ENCODE measurements at regions not wholly inside any gene's neighbourhood (a gene's known extent, or its start where the extent isn't known, plus 50 kb on each side); places are given as distances from the start of the nearest gene placed in this dataset.

DNA sequence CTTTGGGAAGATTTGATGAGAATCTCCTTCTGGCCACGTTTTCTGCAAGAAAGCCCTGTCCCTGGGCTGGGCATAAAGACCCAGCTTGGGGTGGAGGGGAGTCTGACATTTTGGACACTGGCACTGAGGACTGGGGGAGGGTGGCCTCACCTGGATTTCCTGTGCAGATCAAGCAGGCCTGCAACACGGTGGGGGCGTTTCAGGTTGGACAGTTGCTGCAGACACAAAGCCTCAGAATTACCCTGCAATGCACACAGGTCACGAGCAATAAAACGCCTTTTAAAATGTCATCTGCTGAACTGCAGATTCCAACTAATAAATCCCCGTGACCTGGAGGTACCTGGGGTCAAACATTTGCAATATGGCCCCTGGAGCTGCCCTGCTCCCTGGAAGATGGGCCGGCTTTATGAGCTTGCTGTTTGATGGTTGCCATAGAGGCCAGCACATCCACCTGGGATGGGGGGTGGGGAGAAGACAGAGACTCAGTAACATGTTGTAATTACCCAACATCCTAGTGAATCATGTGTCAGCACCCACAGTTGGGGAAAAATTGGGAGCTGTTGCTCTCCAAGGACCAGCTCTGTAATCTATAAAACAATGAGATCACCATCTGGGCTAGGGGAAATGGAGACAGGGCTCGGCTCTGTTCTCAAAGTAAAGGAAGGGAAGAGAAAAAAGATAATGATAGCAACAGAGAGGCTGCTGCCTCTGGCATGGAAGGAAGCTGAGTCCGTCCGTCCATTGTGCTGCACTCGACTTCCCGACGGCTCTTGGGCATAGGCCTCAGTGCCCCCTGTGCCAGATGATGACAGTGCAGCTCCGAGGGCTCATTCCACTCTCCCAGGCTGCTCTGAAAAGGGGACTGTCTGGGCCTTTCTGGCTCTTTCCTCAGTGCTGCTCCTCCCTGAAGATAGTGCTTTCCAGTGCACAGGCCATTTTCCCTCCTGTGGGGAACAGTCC lies 340.3 kb downstream of the CYRIA start:
- Histone ChIP-seq H3K27me3 (ENCODE audit: control insufficient read depth in 4 of 4, insufficient read depth in 4 of 4, low read length in 3 of 4) (no peaks in the 10 kb centered on the region), H3K27ac (ENCODE audit: low read depth in 1 of 2, low read length in 2 of 2) (no peak overlapping the region), H3K4me1 (ENCODE audit: control insufficient read depth in 4 of 4, insufficient read depth in 4 of 4, low read length in 3 of 4) (no peaks in the 10 kb centered on the region), H3K4me3 (ENCODE audit: low read depth in 1 of 3, low read length in 3 of 3) (no peak overlapping the region), H3K9ac (ENCODE audit: low read depth in 1 of 2, low read length in 2 of 2) (no peak overlapping the region), H3K9me3 (ENCODE audit: control insufficient read depth in 4 of 4, low read length in 3 of 4) (no peaks in the 10 kb centered on the region), H3K36me3 (ENCODE audit: control insufficient read depth in 4 of 4, insufficient read depth in 3 of 4, low read depth in 1 of 4, low read length in 3 of 4) (no peaks in the 10 kb centered on the region)
- WGBS: 78% methylated on average over 14 of the region's 14 CpGs
- no peak for DNase-seq (ENCODE audit: low spot score)
- TF ChIP-seq NR2F2 (IDR thresholded peaks at IDR 0.05): no peak
- no peak for TF ChIP-seq SP1 (IDR thresholded peaks at IDR 0.05)
- no peak for TF ChIP-seq HNF4G (IDR thresholded peaks at IDR 0.05)
- no peak for TF ChIP-seq EGR1 (IDR thresholded peaks at IDR 0.05; ENCODE audit: low read depth in 2 of 2)
- no peak for TF ChIP-seq TAF1 (conservative IDR thresholded peaks at IDR 0.05)
- TF ChIP-seq, protein P1, sequence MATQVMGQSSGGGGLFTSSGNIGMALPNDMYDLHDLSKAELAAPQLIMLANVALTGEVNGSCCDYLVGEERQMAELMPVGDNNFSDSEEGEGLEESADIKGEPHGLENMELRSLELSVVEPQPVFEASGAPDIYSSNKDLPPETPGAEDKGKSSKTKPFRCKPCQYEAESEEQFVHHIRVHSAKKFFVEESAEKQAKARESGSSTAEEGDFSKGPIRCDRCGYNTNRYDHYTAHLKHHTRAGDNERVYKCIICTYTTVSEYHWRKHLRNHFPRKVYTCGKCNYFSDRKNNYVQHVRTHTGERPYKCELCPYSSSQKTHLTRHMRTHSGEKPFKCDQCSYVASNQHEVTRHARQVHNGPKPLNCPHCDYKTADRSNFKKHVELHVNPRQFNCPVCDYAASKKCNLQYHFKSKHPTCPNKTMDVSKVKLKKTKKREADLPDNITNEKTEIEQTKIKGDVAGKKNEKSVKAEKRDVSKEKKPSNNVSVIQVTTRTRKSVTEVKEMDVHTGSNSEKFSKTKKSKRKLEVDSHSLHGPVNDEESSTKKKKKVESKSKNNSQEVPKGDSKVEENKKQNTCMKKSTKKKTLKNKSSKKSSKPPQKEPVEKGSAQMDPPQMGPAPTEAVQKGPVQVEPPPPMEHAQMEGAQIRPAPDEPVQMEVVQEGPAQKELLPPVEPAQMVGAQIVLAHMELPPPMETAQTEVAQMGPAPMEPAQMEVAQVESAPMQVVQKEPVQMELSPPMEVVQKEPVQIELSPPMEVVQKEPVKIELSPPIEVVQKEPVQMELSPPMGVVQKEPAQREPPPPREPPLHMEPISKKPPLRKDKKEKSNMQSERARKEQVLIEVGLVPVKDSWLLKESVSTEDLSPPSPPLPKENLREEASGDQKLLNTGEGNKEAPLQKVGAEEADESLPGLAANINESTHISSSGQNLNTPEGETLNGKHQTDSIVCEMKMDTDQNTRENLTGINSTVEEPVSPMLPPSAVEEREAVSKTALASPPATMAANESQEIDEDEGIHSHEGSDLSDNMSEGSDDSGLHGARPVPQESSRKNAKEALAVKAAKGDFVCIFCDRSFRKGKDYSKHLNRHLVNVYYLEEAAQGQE (IDR thresholded peaks at IDR 0.05): no peak
- no peak for TF ChIP-seq RXRA (IDR thresholded peaks at IDR 0.05)

GRCh38 chr2:16324544-16324937 lies 341.1 kb downstream of the CYRIA start:
- no peaks in the 10 kb centered on the region for H3K27me3 ChIP-seq (ENCODE audit: control insufficient read depth in 4 of 4, insufficient read depth in 4 of 4, low read length in 3 of 4)
- no peaks in the 10 kb centered on the region for H3K36me3 ChIP-seq (ENCODE audit: control insufficient read depth in 4 of 4, insufficient read depth in 3 of 4, low read depth in 1 of 4, low read length in 3 of 4)
- no peak overlapping the region for H3K9ac ChIP-seq (ENCODE audit: low read depth in 1 of 2, low read length in 2 of 2)
- H3K9me3 ChIP-seq (ENCODE audit: control insufficient read depth in 4 of 4, low read length in 3 of 4): no peaks in the 10 kb centered on the region
- no peak for TF ChIP-seq RAD21 (IDR thresholded peaks at IDR 0.05)
- H3K27ac ChIP-seq (ENCODE audit: low read depth in 1 of 2, low read length in 2 of 2): no peak overlapping the region
- no peak overlapping the region for H3K4me3 ChIP-seq (ENCODE audit: low read depth in 1 of 3, low read length in 3 of 3)
- DNase-seq (ENCODE audit: low spot score): no peak
- H3K4me1 ChIP-seq (ENCODE audit: control insufficient read depth in 4 of 4, insufficient read depth in 4 of 4, low read length in 3 of 4): no peaks in the 10 kb centered on the region

DNA sequence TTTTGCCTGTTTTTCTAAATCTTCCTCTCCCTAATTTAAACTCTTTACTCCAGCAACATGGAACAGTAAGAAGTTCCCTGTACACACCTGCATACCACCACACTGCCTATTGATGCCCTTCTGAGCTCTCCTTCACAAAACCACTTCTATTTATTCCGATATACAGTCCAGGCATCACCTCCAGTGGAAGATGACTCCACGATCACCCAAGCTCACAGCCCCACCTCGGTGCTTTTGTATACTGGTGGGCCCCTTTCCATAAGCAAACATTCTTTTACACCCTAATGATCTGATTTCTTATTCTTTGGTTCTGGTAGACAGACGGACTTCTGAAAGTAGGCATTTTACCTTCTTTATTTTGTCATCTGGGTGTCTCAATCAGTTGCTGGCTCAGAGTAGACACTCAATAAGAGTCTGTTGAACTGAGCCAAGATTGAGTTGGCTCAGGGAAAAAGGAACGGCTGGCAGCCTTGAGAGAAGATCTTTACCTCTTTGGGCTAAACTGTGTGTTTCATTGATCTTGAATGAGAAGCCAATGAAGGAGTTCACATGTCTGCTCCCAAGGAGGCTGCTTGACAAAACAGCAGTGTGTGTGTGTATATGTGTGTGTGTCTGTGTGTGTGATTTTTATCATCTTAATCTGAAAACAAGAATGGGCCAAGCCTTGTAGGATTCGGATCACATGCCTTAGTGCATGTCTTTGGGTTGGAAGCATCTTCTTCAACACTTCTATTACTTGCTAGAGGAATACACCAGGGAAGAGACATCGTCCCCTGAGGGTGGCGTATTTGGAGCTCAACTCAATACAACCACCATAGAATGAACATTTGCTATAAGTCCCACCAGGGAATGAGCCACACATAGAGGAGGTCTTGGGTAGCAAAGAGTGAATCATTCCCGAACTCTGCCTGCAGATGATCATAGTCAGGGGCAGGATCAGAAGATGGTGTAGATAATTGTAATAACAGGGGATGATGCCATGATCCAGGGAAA lies 341.8 kb downstream of the CYRIA start:
- H3K9ac ChIP-seq (ENCODE audit: low read depth in 1 of 2, low read length in 2 of 2): no peak overlapping the region
- WGBS: 88% methylated on average over 9 of the region's 9 CpGs
- H3K27ac ChIP-seq (ENCODE audit: low read depth in 1 of 2, low read length in 2 of 2): no peak overlapping the region
- no peak overlapping the region for H3K4me3 ChIP-seq (ENCODE audit: low read depth in 1 of 3, low read length in 3 of 3)
- H3K4me1 ChIP-seq (ENCODE audit: control insufficient read depth in 4 of 4, insufficient read depth in 4 of 4, low read length in 3 of 4): no peaks in the 10 kb centered on the region
- TF ChIP-seq, protein P2, sequence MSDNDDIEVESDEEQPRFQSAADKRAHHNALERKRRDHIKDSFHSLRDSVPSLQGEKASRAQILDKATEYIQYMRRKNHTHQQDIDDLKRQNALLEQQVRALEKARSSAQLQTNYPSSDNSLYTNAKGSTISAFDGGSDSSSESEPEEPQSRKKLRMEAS (IDR thresholded peaks at IDR 0.05): no peak
- TF ChIP-seq JUND (IDR thresholded peaks at IDR 0.05) (no peak), NR2F2 (IDR thresholded peaks at IDR 0.05) (no peak), CTCF (IDR thresholded peaks at IDR 0.05; ENCODE audit: low read depth, low read length, missing input control) (no peak)
- TF ChIP-seq, protein P1 (IDR thresholded peaks at IDR 0.05): no peak
- no peaks in the 10 kb centered on the region for H3K27me3 ChIP-seq (ENCODE audit: control insufficient read depth in 4 of 4, insufficient read depth in 4 of 4, low read length in 3 of 4)
- DNase-seq (ENCODE audit: low spot score): no peak
- no peaks in the 10 kb centered on the region for H3K9me3 ChIP-seq (ENCODE audit: control insufficient read depth in 4 of 4, low read length in 3 of 4)
- no peaks in the 10 kb centered on the region for H3K36me3 ChIP-seq (ENCODE audit: control insufficient read depth in 4 of 4, insufficient read depth in 3 of 4, low read depth in 1 of 4, low read length in 3 of 4)
